ENCODE measurements at regions not wholly inside any gene's neighbourhood (a gene's known extent, or its start where the extent isn't known, plus 50 kb on each side); places are given as distances from the start of the nearest gene placed in this dataset.
A peak's percentile ranks its signal among the peaks of the same experiment; 100 is the strongest.
"Not testable (repeated sequence)": the region's sequence is repeated elsewhere in the genome, so short reads cannot be mapped to it uniquely, and the experiment has no call there.

GRCh38 chr10:8360814-8361509 lies 306.5 kb downstream of the GATA3 start:
- CTCF ChIA-PET, result interaction anchor here (0.5 kb wide), 1 partner anchor 1478 kb away, joined by 9 read pairs; no protein-coding TSS in a partner anchor
- POLR2A ChIA-PET, result no interaction called here

GRCh38 chr10:8361510-8361844 lies 307.0 kb downstream of the GATA3 start:
- H3K9me3 ChIP-seq, result peaks cover 9% of the 10 kb centered on the region
- ChIA-PET CTCF (no interaction called here), POLR2A (no interaction called here)
- Mint-ChIP-seq H3K36me3 (ENCODE audit: insufficient read depth, unreplicated experiment) (peaks cover 9% of the 10 kb centered on the region), H3K27ac (ENCODE audit: unreplicated experiment) (no peak overlapping the region), H3K4me3 (ENCODE audit: unreplicated experiment) (no peak overlapping the region), H3K9me3 (ENCODE audit: unreplicated experiment) (peaks cover 13% of the 10 kb centered on the region), H3K4me1 (ENCODE audit: low read depth, unreplicated experiment) (peaks cover 40% of the 10 kb centered on the region), H3K27me3 (ENCODE audit: insufficient read depth, unreplicated experiment) (no peaks in the 10 kb centered on the region)
- intact Hi-C loops (cut with micrococcal nuclease; ENCODE audit: unreplicated experiment), result no loop called here
- no peak overlapping the region for H3K4me3 ChIP-seq (ENCODE audit: low read depth, low read length)
- no peak for TF ChIP-seq CTCF (IDR thresholded peaks at IDR 0.05; ENCODE audit: insufficient read depth in 1 of 2, low read depth in 1 of 2, low read length in 1 of 2, severe bottlenecking in 1 of 2, unreplicated experiment in 1 of 2)
- DNase-seq, result peak in 1 of 2 experiments; percentile 51
- no peaks in the 10 kb centered on the region for H3K36me3 ChIP-seq (ENCODE audit: control insufficient read depth, insufficient read depth, low read length)
- no TSS peak for BruUV-seq (replicated peaks)
- H3K4me1 ChIP-seq, result peaks cover 45% of the 10 kb centered on the region
- no peaks in the 10 kb centered on the region for H3K27me3 ChIP-seq (replicated peaks; ENCODE audit: control insufficient read depth, insufficient read depth, low read length)

More at GRCh38 chr10:8360814-8361509, 306.5 kb downstream of the GATA3 start:
- peaks cover 9% of the 10 kb centered on the region for H3K9me3 ChIP-seq
- no peak overlapping the region for H3K4me3 Mint-ChIP-seq (ENCODE audit: unreplicated experiment)
- TF ChIP-seq CTCF (IDR thresholded peaks at IDR 0.05; ENCODE audit: insufficient read depth in 1 of 2, low read depth in 1 of 2, low read length in 1 of 2, severe bottlenecking in 1 of 2, unreplicated experiment in 1 of 2), result no peak
- no peaks in the 10 kb centered on the region for H3K36me3 ChIP-seq (ENCODE audit: control insufficient read depth, insufficient read depth, low read length)
- H3K4me1 ChIP-seq, result peaks cover 45% of the 10 kb centered on the region
- intact Hi-C loops (cut with micrococcal nuclease; ENCODE audit: unreplicated experiment), result no loop called here
- peaks cover 13% of the 10 kb centered on the region for H3K9me3 Mint-ChIP-seq (ENCODE audit: unreplicated experiment)
- peaks cover 40% of the 10 kb centered on the region for H3K4me1 Mint-ChIP-seq (ENCODE audit: low read depth, unreplicated experiment)
- no peaks in the 10 kb centered on the region for H3K27me3 Mint-ChIP-seq (ENCODE audit: insufficient read depth, unreplicated experiment)
- H3K27me3 ChIP-seq (replicated peaks; ENCODE audit: control insufficient read depth, insufficient read depth, low read length), result no peaks in the 10 kb centered on the region
- H3K36me3 Mint-ChIP-seq (ENCODE audit: insufficient read depth, unreplicated experiment), result peaks cover 4% of the 10 kb centered on the region
- no TSS peak for BruUV-seq (replicated peaks)
- no peak for DNase-seq
- no peak overlapping the region for H3K27ac Mint-ChIP-seq (ENCODE audit: unreplicated experiment)
- no peak overlapping the region for H3K4me3 ChIP-seq (ENCODE audit: low read depth, low read length)

- H3K4me1 Mint-ChIP-seq (ENCODE audit: low read depth, unreplicated experiment), result peaks cover 28% of the 10 kb centered on the region
- no peaks in the 10 kb centered on the region for H3K27me3 Mint-ChIP-seq (ENCODE audit: insufficient read depth, unreplicated experiment)
- Histone ChIP-seq H3K36me3 (ENCODE audit: control insufficient read depth, insufficient read depth, low read length) (no peaks in the 10 kb centered on the region), H3K9me3 (no peaks in the 10 kb centered on the region; the same call in 1 of the 2 replicates), H3K4me3 (ENCODE audit: low read depth, low read length) (peak overlapping the region; percentile 32), H3K4me1 (peaks cover 29% of the 10 kb centered on the region), H3K27me3 (replicated peaks; ENCODE audit: control insufficient read depth, insufficient read depth, low read length) (no peaks in the 10 kb centered on the region)
- peaks cover 16% of the 10 kb centered on the region for H3K9me3 Mint-ChIP-seq (ENCODE audit: unreplicated experiment)
- TSS peak; percentile 92 for BruUV-seq (replicated peaks)
- peak overlapping the region; percentile 99 for H3K27ac Mint-ChIP-seq (ENCODE audit: unreplicated experiment)
- POLR2A ChIA-PET, result interaction anchor here (0.6 to 1.3 kb wide), 6 partner anchors 14 to 1480 kb away, joined by 3 to 10 read pairs (median 5); no protein-coding TSS in a partner anchor
- CTCF ChIA-PET, result interaction anchor here (0.5 to 1.1 kb wide), 5 partner anchors 14 to 666 kb away, joined by 3 to 10 read pairs (median 3); no protein-coding TSS in a partner anchor
- TF ChIP-seq CTCF (IDR thresholded peaks at IDR 0.05; ENCODE audit: insufficient read depth in 1 of 2, low read depth in 1 of 2, low read length in 1 of 2, severe bottlenecking in 1 of 2, unreplicated experiment in 1 of 2), result peak; percentile 5 to 32
- H3K4me3 Mint-ChIP-seq (ENCODE audit: unreplicated experiment), result peak overlapping the region; percentile 79
- peaks cover 14% of the 10 kb centered on the region for H3K36me3 Mint-ChIP-seq (ENCODE audit: insufficient read depth, unreplicated experiment)
- peak; percentile 97 to 99 for DNase-seq
- intact Hi-C loops (cut with micrococcal nuclease; ENCODE audit: unreplicated experiment), result loop anchor here (1.0 to 5.0 kb wide), 16 partner anchors 14 to 824 kb away; no protein-coding TSS in a partner anchor
Measured at GRCh38 chr10:8365935-8366911, 311.7 kb downstream of the GATA3 start.

GRCh38 chr10:8367672-8368411 lies 313.4 kb downstream of the GATA3 start:
- CTCF ChIA-PET; H3K9me3 ChIP-seq; H3K4me3 ChIP-seq (ENCODE audit: low read depth, low read length); DNase-seq; BruUV-seq (replicated peaks); H3K27me3 ChIP-seq (replicated peaks; ENCODE audit: control insufficient read depth, insufficient read depth, low read length); H3K27me3 Mint-ChIP-seq (ENCODE audit: insufficient read depth, unreplicated experiment); H3K36me3 ChIP-seq (ENCODE audit: control insufficient read depth, insufficient read depth, low read length): not testable (repeated sequence)
- H3K4me1 Mint-ChIP-seq (ENCODE audit: low read depth, unreplicated experiment), result peaks cover 28% of the 10 kb centered on the region
- H3K9me3 Mint-ChIP-seq (ENCODE audit: unreplicated experiment), result peaks cover 23% of the 10 kb centered on the region
- H3K27ac Mint-ChIP-seq (ENCODE audit: unreplicated experiment), result peak overlapping the region; percentile 99
- intact Hi-C loops (cut with micrococcal nuclease; ENCODE audit: unreplicated experiment), result loop anchor here (2.0 to 5.0 kb wide), 7 partner anchors 49 to 826 kb away; no protein-coding TSS in a partner anchor
- POLR2A ChIA-PET, result interaction anchor here (0.6 kb wide), 1 partner anchor 496 kb away, joined by 4 read pairs; no protein-coding TSS in a partner anchor
- peak overlapping the region; percentile 79 for H3K4me3 Mint-ChIP-seq (ENCODE audit: unreplicated experiment)
- H3K4me1 ChIP-seq, result peaks cover 19% of the 10 kb centered on the region
- H3K36me3 Mint-ChIP-seq (ENCODE audit: insufficient read depth, unreplicated experiment), result peaks cover 14% of the 10 kb centered on the region
